Stimulated activated CD4-positive, alpha-beta T cell treated with anti-CD3 and anti-CD28 coated beads, Interleukin-2, amount 100 ng/mL, for 24 hours (primary cell): ENCODE measurements at regions not wholly inside any gene's neighbourhood (a gene's known extent, or its start where the extent isn't known, plus 50 kb on each side); places are given as distances from the start of the nearest gene placed in this dataset.
"Not testable (repeated sequence)": the region's sequence is repeated elsewhere in the genome, so short reads cannot be mapped to it uniquely, and the experiment has no call there.

Experiments used
- DNase-seq, 2 donors: peaks; one replicate each; pipeline ENCODE4 v3.0.0-alpha.2; 2020

- no peak for DNase-seq
Observed at GRCh38 chr18:51525453-51526225, 328.2 kb upstream of the MEX3C start.

GRCh38 chr18:51527826-51528225, 330.3 kb upstream of the MEX3C start:
- no peak for DNase-seq

DNA sequence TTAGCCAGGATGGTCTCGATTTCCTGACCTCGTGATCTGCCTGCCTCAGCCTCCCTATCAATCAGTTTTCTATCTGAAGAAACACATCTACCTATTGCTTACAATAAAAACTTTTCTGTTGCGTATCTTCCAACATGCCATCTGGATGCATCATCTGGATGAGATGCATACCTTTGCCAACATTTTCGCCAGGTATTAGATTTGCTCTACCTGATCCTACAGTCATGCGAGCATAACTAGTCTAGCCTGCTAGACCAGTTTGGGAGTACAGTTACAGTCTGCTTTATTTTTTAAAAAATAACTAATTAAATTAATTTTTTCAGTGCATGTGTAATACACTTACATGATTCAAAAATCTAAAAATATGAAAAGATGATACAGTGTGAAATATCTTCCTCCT, 334.0 kb upstream of the MEX3C start:
- DNase-seq: no peak

DNA sequence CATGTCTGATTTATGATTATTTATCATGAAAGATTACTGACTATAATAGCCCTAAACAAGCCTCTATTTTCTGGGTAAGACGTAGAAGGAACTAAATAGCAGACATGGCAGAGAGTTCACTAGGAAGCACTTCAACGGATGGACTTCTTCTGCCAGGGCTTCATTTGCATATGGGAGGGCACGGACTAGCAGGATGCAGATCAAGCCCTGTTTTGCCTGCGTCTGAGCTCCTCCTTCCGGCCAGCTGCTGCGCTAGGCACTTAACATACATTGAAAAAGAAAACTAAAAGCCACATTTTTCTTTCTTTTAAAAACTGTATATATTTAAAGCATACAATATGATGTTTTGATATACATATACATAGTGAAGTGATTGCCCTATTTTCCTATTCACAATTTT, 340.0 kb upstream of the MEX3C start:
- peak in 1 of 2 donors; percentile 1 for DNase-seq

DNA sequence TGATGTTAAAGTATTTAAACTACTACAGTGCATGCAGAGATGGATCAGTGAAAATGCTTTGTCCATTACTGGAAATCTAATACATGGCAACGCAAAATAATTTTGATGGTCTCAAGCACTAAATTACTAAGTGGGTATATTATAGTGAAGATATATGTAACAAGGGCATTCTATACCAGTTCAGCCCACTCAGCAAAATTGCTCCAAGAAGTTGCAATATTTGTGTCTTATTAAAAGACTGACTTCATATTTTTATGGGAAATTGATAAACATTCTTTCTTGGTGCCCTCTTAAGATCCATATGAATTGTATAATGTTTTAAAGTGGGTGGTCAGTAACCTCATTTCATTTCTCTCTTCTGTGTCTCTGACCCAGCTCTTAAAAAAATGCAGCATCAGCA, 343.1 kb upstream of the MEX3C start:
- no peak for DNase-seq

- DNase-seq: no peak
Observed at GRCh38 chr18:51541230-51541629, 343.7 kb upstream of the MEX3C start.

- DNase-seq: no peak
Observed at GRCh38 chr18:51543658-51544155, 346.2 kb upstream of the MEX3C start.

- no peak for DNase-seq
Observed at GRCh38 chr18:51545446-51545845, 348.0 kb upstream of the MEX3C start.

DNA sequence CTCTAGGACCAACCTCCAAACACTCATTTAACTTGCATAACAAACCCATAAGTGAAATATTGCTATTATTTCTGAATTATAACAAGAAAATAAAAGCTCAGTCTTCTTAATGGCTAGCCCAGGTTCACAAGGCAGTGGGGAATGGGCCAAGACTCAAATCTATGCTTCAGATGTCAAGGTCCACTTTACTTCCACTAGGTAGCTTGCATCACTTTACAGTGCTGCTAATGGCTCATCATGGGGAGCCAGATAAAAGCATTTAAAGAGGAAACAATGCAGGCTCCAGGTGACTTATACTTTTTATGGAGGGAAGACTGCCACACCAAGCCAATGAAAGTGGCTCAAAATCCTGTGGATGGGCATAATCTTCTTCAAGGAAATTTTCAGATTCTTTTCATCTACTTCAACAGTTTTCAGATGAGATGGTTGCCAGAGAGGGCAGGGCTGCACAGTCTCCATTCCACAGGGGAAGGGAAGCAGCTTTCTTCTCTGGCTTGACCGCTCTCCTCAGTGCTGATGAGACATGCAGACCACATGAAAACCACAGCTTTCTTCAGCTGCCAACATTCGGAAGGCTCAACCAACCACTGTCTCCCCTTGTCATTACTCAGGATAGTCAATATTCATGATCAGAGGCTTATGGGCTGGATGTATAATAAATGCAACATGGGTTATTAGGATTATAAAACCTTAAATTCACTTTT, 361.9 kb upstream of the MEX3C start:
- no peak for DNase-seq

GRCh38 chr18:51559902-51560287, 362.4 kb upstream of the MEX3C start:
- no peak for DNase-seq

DNA sequence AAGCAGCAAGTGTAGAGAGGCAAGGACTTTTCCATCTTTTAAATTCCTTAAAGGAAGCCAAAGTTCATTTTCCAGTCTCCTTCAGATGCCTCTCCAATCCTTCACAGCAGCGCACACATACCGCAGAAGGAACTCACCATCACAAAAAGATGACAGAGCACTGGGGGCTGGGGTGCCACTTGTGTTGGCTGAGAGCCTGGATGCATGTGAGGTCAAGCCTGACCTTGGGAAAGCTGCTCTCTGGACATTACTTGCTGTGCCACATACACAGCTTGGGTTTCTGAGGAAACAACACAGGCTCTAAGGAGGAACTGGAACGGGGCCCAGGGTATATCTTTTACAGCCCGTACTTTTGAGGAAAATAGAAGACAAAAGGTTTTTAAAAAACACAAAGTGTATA, 364.3 kb upstream of the MEX3C start:
- DNase-seq: no peak

DNA sequence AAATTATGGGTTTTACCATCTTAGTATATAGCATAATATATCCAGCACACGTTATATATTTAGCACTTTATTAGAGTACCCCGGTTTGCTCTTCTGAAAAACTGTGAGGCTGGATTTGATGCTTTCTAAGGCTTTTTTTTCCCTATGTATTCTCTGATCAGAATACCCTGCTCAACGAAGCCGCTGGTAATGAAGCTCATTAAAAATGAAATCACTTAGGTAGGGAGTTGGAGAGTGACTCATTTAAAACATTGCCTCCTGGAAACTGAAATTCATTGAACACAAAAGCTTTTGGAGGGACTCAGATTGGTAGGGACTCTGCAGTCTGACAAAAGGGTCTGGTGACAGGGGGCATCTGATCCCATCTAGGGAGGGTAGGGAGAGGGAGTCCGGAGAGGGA, 365.4 kb upstream of the MEX3C start:
- DNase-seq: no peak

- no peak for DNase-seq
Observed at GRCh38 chr18:51563396-51563795, 365.9 kb upstream of the MEX3C start.

- no peak for DNase-seq
Observed at GRCh38 chr18:51568151-51568550, 370.7 kb upstream of the MEX3C start.

- no peak for DNase-seq
Observed at GRCh38 chr18:51569153-51569552, 371.7 kb upstream of the MEX3C start.

GRCh38 chr18:51569561-51569960, 372.1 kb upstream of the MEX3C start:
- DNase-seq: no peak

- DNase-seq: not testable (repeated sequence)
Observed at GRCh38 chr18:51570071-51570470, 372.6 kb upstream of the MEX3C start.

DNA sequence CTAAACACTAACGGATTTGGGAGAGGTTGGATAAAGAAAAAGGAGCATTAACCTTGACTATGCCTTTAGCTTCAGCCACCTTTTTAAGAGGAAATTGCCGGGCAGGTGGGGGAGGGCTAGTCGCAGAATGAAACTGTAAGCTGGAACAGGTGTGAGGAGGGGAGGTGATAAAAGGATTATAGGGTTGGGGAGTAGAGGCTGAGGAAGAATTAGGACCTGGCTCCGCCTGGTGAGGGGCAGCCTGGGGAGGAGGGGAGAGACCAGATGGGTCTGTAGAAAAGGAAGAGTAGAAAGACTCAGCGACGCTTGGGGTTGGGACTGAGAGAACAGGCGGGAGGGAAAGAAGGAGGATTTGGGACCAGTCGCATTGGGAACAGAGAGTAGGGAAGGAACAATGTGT, 376.4 kb upstream of the MEX3C start:
- not testable (repeated sequence) for DNase-seq

DNA sequence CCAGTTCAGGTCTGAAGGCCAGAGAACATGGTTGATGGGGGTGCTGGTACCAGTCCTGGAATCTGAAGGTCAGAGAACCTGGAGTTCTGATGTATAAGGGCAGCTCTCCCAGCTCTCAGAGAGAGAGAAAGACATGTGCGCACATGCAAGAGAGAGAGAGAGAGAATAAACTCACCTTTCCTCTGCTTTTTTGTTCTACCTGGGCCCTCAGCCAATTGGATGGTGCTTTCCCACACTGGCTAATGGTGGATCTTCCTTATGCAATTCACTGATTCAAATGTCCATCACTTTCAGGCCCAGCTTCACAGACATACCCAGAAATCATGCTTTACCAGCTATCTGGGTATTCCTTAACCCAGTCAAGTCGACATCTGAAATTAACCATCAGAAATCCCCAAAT, 377.7 kb upstream of the MEX3C start:
- DNase-seq: no peak

DNA sequence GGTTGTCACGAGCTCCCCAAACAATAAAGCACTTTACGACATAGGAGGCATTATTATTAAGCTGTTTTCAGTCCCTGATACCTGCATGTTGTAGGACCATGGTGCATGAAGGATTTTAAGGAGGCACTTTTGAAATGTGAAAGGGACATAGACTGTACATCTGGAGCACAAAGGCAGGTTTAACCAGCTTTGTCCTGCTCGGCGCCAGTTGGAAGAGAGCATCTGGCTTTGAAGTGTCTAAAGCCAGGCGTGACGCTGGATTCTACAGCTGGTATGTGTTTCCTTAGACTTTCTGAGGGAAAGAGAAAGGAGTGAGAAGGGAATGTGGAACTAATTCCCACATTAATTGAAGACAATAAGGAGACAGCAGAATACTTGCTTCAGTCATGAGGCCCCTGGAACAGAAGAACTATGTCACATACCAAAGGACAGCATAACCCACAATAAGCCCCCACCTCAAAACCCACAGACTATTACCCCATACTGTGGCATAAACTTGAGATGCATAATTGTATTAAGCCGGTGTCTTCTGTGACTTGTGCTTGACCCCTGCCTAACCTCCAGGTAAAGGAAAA, 381.0 kb upstream of the MEX3C start:
- DNase-seq: no peak

- no peak for DNase-seq
Observed at GRCh38 chr18:51580580-51580979, 383.1 kb upstream of the MEX3C start.

GRCh38 chr18:51582551-51582950, 385.1 kb upstream of the MEX3C start:
- DNase-seq: no peak

DNA sequence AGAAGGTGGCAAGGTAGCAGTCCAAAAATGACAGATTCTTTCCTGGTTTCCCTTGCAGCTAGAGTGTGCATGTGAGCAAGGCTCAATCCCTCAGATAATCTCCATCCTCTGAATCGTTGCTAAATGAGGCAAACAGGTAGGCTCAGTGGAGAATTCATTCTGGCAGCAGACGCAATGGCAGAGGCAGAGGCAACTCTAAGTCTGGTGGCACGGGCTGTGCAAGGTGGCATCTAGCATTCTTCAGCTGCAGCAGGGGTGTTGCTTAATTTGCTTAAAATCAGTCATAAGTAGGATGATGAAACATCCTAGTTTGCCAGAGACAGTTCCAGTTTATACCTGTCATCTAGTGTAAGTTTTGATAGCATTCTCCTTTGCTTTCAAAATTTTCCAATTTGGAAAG, 391.1 kb upstream of the MEX3C start:
- DNase-seq: no peak

DNA sequence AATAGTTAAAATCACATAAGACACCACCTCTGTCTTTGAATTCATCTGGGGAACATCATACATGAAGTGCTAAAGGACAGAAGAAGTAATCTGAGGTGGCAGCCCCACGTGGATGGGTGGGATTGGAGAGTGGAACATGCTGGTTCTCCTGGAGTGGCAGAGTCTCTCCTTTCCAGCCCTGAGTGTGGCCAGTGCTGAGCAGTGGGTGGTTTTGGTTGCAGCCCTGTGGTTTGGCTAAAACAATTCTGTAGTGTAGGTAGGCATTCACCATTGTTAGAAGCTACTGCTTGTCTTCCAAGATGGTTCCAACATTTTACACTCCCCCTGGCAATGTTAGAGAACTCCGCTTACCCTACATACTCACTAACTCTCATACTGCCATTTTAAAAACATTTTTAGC, 396.4 kb upstream of the MEX3C start:
- DNase-seq: no peak
